Neural progenitor cell (in vitro differentiated cells): ENCODE measurements at regions not wholly inside any gene's neighbourhood (a gene's known extent, or its start where the extent isn't known, plus 50 kb on each side); places are given as distances from the start of the nearest gene placed in this dataset.

Experiments
- DNase-seq: peaks from one replicate; pipeline ENCODE4 v3.0.0-alpha.2; 2016; ENCODE audit warnings: low spot score
- H2AFZ ChIP-seq: fragments of 200-600 bp; sonication (generic); replicated peaks from 2 replicates; pipeline ENCODE4 v1.6.1; 2016; ENCODE audit warnings: antibody characterized with exemption
- H3F3A ChIP-seq: fragments of 200-600 bp; sonication (generic); 2 replicates; pipeline ENCODE4 v1.6.1; 2016; ENCODE audit warnings: antibody characterized with exemption, low read depth
- H3K27ac ChIP-seq: fragments of 200-600 bp; sonication (generic); 2 replicates; pipeline ENCODE4 v1.5.1; 2016; ENCODE audit warnings: mild to moderate bottlenecking
- H3K27me3 ChIP-seq: fragments of 200-600 bp; sonication (generic); 2 replicates; pipeline ENCODE4 v1.6.1; 2016; ENCODE audit warnings: mild to moderate bottlenecking, moderate library complexity
- H3K36me3 ChIP-seq: fragments of 200-600 bp; sonication (generic); 2 replicates; pipeline ENCODE4 v1.5.1; 2016
- H3K4me1 ChIP-seq: fragments of 200-600 bp; sonication (generic); 2 replicates; pipeline ENCODE4 v1.6.1; 2016; ENCODE audit warnings: mixed run types
- H3K4me2 ChIP-seq: fragments of 200-600 bp; sonication (generic); 2 replicates; pipeline ENCODE4 v1.6.1; 2016
- H3K4me3 ChIP-seq: fragments of 200-600 bp; sonication (generic); 2 replicates; pipeline ENCODE4 v1.5.1; 2016
- H3K79me2 ChIP-seq: fragments of 200-600 bp; sonication (generic); 2 replicates; pipeline ENCODE4 v1.6.1; 2016; ENCODE audit warnings: low read depth
- H3K9ac ChIP-seq: fragments of 200-600 bp; sonication (generic); 2 replicates; pipeline ENCODE4 v1.6.1; 2016
- H3K9me3 ChIP-seq: fragments of 200-600 bp; sonication (generic); 2 replicates; pipeline ENCODE4 v1.5.1; 2016; ENCODE audit warnings: low read depth
- H4K20me1 ChIP-seq: fragments of 200-600 bp; sonication (generic); 2 replicates; pipeline ENCODE4 v1.6.1; 2016; ENCODE audit warnings: low read depth
- H3K27ac Mint-ChIP-seq: 3 replicates; pipeline ENCODE4 v1.8.0; 2021; ENCODE audit warnings: mixed read lengths
- H3K27me3 Mint-ChIP-seq: 2 replicates; pipeline ENCODE4 v1.8.0; 2022; ENCODE audit warnings: low read depth, mild to moderate bottlenecking, inconsistent platforms, moderate library complexity, mixed read lengths; ENCODE audit not compliant: insufficient read depth
- H3K36me3 Mint-ChIP-seq: 3 replicates; pipeline ENCODE4 v1.8.0; 2021; ENCODE audit warnings: mixed read lengths
- H3K4me1 Mint-ChIP-seq: 3 replicates; pipeline ENCODE4 v1.8.0; 2021; ENCODE audit warnings: mixed read lengths
- H3K4me3 Mint-ChIP-seq: 3 replicates; pipeline ENCODE4 v1.8.0; 2021; ENCODE audit warnings: mild to moderate bottlenecking, moderate library complexity, mixed read lengths
- H3K9me3 Mint-ChIP-seq: 3 replicates; pipeline ENCODE4 v1.8.0; 2020; ENCODE audit warnings: mixed read lengths
- EZH2 ChIP-seq: fragments of 200-600 bp; sonication (generic); IDR thresholded peaks from 2 replicates; pipeline ENCODE4 v1.6.1; 2017; ENCODE audit warnings: antibody characterized with exemption, mild to moderate bottlenecking, moderate library complexity
- EZH2phosphoT487 ChIP-seq: fragments of 200-600 bp; sonication (generic); IDR thresholded peaks from 2 replicates; pipeline ENCODE4 v1.6.1; 2017; ENCODE audit warnings: antibody characterized with exemption
- TF ChIP-seq, protein P1 (sequence below): fragments of 200-600 bp; sonication (generic); IDR thresholded peaks from 2 replicates; pipeline ENCODE4 v1.5.1; 2017; ENCODE audit warnings: antibody characterized with exemption, mild to moderate bottlenecking

GRCh38 chr14:28157289-28157869 is 609.2 kb upstream of the FOXG1 start:
- Histone ChIP-seq H3K79me2 (no peaks in the 10 kb centered on the region), H3F3A (no peaks in the 10 kb centered on the region), H4K20me1 (no peaks in the 10 kb centered on the region), H3K27ac (no peak overlapping the region), H2AFZ (no peak overlapping the region), H3K4me1 (no peaks in the 10 kb centered on the region), H3K36me3 (no peaks in the 10 kb centered on the region), H3K4me3 (no peak overlapping the region), H3K27me3 (no peaks in the 10 kb centered on the region), H3K9me3 (no peaks in the 10 kb centered on the region), H3K9ac (no peak overlapping the region), H3K4me2 (no peak overlapping the region)
- Mint-ChIP-seq H3K36me3 (no peaks in the 10 kb centered on the region), H3K4me1 (no peaks in the 10 kb centered on the region), H3K9me3 (no peaks in the 10 kb centered on the region), H3K27me3 (peaks cover 2% of the 10 kb centered on the region), H3K4me3 (no peak overlapping the region), H3K27ac (no peak overlapping the region)
- DNase-seq, result no peak
- TF ChIP-seq, protein P1, sequence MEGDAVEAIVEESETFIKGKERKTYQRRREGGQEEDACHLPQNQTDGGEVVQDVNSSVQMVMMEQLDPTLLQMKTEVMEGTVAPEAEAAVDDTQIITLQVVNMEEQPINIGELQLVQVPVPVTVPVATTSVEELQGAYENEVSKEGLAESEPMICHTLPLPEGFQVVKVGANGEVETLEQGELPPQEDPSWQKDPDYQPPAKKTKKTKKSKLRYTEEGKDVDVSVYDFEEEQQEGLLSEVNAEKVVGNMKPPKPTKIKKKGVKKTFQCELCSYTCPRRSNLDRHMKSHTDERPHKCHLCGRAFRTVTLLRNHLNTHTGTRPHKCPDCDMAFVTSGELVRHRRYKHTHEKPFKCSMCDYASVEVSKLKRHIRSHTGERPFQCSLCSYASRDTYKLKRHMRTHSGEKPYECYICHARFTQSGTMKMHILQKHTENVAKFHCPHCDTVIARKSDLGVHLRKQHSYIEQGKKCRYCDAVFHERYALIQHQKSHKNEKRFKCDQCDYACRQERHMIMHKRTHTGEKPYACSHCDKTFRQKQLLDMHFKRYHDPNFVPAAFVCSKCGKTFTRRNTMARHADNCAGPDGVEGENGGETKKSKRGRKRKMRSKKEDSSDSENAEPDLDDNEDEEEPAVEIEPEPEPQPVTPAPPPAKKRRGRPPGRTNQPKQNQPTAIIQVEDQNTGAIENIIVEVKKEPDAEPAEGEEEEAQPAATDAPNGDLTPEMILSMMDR, result no peak
- no peak for TF ChIP-seq EZH2
- no peak for TF ChIP-seq EZH2phosphoT487

DNA sequence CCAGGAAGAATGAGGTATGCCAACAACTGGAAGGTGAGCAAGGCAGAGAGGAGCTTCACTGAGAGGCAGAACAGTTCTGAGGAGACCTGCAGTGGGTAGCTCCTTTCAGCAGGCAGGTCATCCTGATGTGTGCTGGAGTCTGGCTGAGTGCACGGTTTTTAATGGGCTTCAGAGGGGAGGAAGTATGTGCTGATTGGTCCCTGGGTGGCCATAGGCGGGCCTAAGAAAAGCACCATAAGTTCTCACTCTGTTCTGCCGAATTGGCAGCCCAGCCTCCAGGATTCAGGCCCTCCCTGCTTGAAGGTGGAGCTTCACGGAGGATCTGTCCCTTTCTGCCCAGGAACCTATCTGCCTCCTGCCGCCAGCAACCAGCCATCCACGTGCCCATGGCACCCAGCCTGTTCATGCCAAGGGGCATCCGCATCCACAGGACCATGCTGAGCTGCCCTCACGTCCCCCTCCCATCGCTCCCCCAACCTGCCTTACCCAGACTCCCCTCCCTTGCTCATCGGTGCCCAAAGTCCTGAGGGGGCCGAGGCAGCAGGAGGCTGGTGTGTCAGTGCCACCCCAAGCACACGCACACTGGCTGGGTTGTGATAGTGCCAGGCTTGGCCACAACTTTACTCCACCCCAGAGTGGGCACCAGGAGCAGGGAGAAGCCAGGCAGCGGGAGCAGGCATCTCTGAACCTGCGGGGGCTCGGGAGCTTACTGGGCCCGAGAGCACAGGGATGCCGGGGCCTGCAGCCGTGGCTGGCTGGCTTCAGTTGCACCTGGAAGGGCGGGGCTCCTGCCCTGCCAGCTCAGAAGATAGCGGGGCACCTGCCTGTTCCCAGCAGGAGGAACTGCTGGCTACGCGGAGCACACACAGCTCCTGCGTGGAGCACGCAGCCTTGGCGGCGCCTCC is 608.4 kb upstream of the FOXG1 start:
- Histone ChIP-seq H3K27ac (no peak overlapping the region), H3F3A (no peaks in the 10 kb centered on the region), H3K79me2 (no peaks in the 10 kb centered on the region), H3K4me3 (no peak overlapping the region), H3K4me1 (no peaks in the 10 kb centered on the region), H3K9ac (no peak overlapping the region), H3K36me3 (no peaks in the 10 kb centered on the region), H3K9me3 (no peaks in the 10 kb centered on the region), H4K20me1 (no peaks in the 10 kb centered on the region), H2AFZ (no peak overlapping the region), H3K27me3 (no peaks in the 10 kb centered on the region), H3K4me2 (no peak overlapping the region)
- Mint-ChIP-seq H3K36me3 (no peaks in the 10 kb centered on the region), H3K4me3 (no peak overlapping the region), H3K4me1 (peaks cover 3% of the 10 kb centered on the region), H3K27me3 (peaks cover 2% of the 10 kb centered on the region), H3K27ac (no peak overlapping the region), H3K9me3 (no peaks in the 10 kb centered on the region)
- no peak for DNase-seq
- TF ChIP-seq, protein P1, result no peak
- no peak for TF ChIP-seq EZH2
- TF ChIP-seq EZH2phosphoT487, result no peak

DNA sequence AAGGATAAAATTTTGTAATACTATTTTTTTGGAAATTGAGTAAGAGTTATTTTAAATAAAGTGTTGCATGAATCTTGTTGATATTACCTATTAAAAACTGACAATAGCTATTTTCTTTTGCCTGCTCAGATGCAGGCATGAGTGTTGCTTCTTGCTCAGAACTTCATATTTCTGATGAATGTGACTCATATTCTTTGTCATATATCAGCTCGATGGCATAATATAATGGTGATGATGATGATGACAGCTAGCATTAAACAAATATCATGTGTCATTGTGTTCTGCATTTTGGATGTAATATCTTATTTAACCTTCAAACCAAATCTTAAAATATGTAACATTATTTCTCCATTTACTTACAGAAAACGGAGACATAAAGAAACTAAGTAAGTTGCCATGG is 605.5 kb upstream of the FOXG1 start:
- Mint-ChIP-seq H3K4me3 (no peak overlapping the region), H3K36me3 (no peaks in the 10 kb centered on the region), H3K27me3 (peaks cover 2% of the 10 kb centered on the region), H3K9me3 (no peaks in the 10 kb centered on the region), H3K27ac (no peak overlapping the region), H3K4me1 (peaks cover 6% of the 10 kb centered on the region)
- H3K27ac ChIP-seq, result no peak overlapping the region
- H3K36me3 ChIP-seq, result no peaks in the 10 kb centered on the region
- H3K4me2 ChIP-seq, result no peak overlapping the region
- H3F3A ChIP-seq, result no peaks in the 10 kb centered on the region
- no peak overlapping the region for H3K4me3 ChIP-seq
- TF ChIP-seq, protein P1, result no peak
- TF ChIP-seq EZH2 (no peak), EZH2phosphoT487 (no peak)
- H3K4me1 ChIP-seq, result no peaks in the 10 kb centered on the region
- no peaks in the 10 kb centered on the region for H3K79me2 ChIP-seq
- H3K9me3 ChIP-seq, result no peaks in the 10 kb centered on the region
- H2AFZ ChIP-seq, result no peak overlapping the region
- H4K20me1 ChIP-seq, result peaks cover 3% of the 10 kb centered on the region
- H3K9ac ChIP-seq, result no peak overlapping the region
- no peak for DNase-seq
- H3K27me3 ChIP-seq, result no peaks in the 10 kb centered on the region
